ENCODE measurements at regions not wholly inside any gene's neighbourhood (a gene's known extent, or its start where the extent isn't known, plus 50 kb on each side); places are given as distances from the start of the nearest gene placed in this dataset.
"Not testable (repeated sequence)": the region's sequence is repeated elsewhere in the genome, so short reads cannot be mapped to it uniquely, and the experiment has no call there.

DNA sequence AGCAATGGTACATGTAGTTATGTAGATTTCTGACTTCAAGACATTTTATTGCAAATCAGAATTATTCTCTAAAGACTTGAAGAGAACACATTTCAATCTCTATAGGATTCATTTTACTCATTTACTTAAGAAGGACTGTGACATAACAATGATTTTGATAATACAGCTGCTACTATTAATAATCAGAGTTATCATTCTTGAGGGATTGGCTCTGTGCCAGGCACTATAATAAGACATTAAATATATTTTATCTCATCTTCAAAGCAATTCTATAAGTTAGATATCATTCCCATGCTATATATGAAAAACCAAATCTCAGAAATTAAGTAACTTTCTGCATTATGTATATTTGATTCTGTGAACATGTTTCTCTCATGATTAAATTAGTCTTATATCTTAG, 103.7 kb upstream of the CALCR start:
- no peak for FAIRE-seq
- no peaks in the 10 kb centered on the region for H3K9me3 ChIP-seq
- TF ChIP-seq RNF2 (IDR thresholded peaks at IDR 0.05; ENCODE audit: borderline replicate concordance, low read depth) (no peak), GATA3 (IDR thresholded peaks at IDR 0.05; ENCODE audit: borderline replicate concordance) (no peak), KDM5A (IDR thresholded peaks at IDR 0.05) (no peak), CBX2 (IDR thresholded peaks at IDR 0.05; ENCODE audit: borderline replicate concordance, low read depth) (no peak), HOXB5 (CRISPR knock-in tag; IDR thresholded peaks at IDR 0.05) (no peak), SMC3 (IDR thresholded peaks at IDR 0.05) (no peak), NPAS2 (CRISPR knock-in tag; IDR thresholded peaks at IDR 0.05; ENCODE audit: borderline replicate concordance) (no peak), HDAC2 (IDR thresholded peaks at IDR 0.05) (no peak), POLR2A (IDR thresholded peaks at IDR 0.05; ENCODE audit: low read length) (no peak), HEYL (CRISPR knock-in tag; IDR thresholded peaks at IDR 0.05) (no peak), EP300 (IDR thresholded peaks at IDR 0.05) (no peak), E2F6 (IDR thresholded peaks at IDR 0.05; ENCODE audit: borderline replicate concordance, low read depth) (no peak), BHLHE40 (IDR thresholded peaks at IDR 0.05; ENCODE audit: low read depth, low read length) (no peak), ZC3H11A (IDR thresholded peaks at IDR 0.05) (no peak), TP53 (CRISPR knock-in tag; IDR thresholded peaks at IDR 0.05) (no peak), EHF (CRISPR knock-in tag; IDR thresholded peaks at IDR 0.05) (no peak), FOXS1 (CRISPR knock-in tag; IDR thresholded peaks at IDR 0.05) (no peak)
- TF ChIP-seq, protein P1, sequence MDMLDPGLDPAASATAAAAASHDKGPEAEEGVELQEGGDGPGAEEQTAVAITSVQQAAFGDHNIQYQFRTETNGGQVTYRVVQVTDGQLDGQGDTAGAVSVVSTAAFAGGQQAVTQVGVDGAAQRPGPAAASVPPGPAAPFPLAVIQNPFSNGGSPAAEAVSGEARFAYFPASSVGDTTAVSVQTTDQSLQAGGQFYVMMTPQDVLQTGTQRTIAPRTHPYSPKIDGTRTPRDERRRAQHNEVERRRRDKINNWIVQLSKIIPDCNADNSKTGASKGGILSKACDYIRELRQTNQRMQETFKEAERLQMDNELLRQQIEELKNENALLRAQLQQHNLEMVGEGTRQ (IDR thresholded peaks at IDR 0.05), result no peak
- H3K4me2 ChIP-seq, result no peak overlapping the region
- CTCF ChIA-PET, result interaction anchor here (1.2 kb wide), 1 partner anchor 14 kb away, joined by 3 read pairs; no protein-coding TSS in a partner anchor
- ATAC-seq, result no peak
- no peak for DNase-seq (ENCODE audit: low read depth in 1 of 2, low spot score in 1 of 2)
- no peak overlapping the region for H3K27ac ChIP-seq
- no peak overlapping the region for H3K4me3 ChIP-seq
- H3K4me1 ChIP-seq, result no peaks in the 10 kb centered on the region
- POLR2A ChIA-PET, result no interaction called here

DNA sequence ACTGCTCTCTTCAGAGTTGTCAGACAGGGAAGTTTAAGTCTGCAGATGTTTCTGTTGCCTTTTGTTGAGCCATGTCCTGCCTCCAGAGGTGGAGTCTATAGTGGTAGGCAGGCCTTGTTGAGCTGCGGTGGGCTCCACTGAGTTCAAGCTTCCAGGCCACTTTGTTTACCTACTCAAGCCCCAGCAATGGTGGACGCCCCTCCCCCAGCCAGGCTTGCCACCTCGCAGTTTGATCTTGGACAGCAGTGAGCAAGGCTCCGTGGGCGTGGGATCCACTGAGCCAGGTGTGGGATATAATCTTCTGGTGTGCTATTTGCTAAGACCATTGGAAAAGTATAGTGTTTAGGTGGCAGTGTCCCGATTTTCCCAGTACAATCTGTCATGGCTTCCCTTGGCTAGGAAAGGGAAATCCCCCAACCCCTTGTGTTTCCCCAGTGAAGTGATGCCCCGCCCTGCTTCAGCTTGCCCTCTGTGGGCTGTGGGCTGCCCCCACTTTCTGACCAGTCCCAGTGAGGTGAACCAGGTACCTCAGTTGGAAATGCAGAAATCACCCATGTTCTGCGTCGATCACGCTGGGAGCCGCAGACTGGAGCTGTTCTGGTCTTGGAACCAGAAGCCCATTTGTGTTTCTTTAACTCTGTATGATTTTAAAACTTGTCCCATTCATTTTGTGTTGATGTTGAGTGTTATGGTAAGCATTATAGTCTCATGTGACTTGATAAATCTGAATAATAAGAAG, 89.2 kb upstream of the CALCR start:
- Histone ChIP-seq H3K4me3 (no peak overlapping the region), H3K4me2 (no peak overlapping the region), H3K27ac (no peak overlapping the region), H3K9me3 (no peaks in the 10 kb centered on the region), H3K4me1 (no peaks in the 10 kb centered on the region)
- no peak for FAIRE-seq
- POLR2A ChIA-PET, result no interaction called here
- WGBS (ENCODE audit: missing lambda C conversion rate), result 49% methylated on average over 11 of the region's 11 CpGs
- DNase-seq (ENCODE audit: low read depth in 1 of 2, low spot score in 1 of 2), result no peak
- no peak for ATAC-seq
- TF ChIP-seq EHF (CRISPR knock-in tag; IDR thresholded peaks at IDR 0.05), result no peak
- CTCF ChIA-PET, result interaction anchor here (0.7 kb wide), 1 partner anchor 14 kb away, joined by 3 read pairs; no protein-coding TSS in a partner anchor

GRCh38 chr7:93658163-93658562, 83.6 kb upstream of the CALCR start:
- POLR2A ChIA-PET; H3K4me1 ChIP-seq; DNase-seq (ENCODE audit: low read depth in 1 of 2, low spot score in 1 of 2); H3K4me2 ChIP-seq; CTCF ChIA-PET; H3K9me3 ChIP-seq; FAIRE-seq; H3K4me3 ChIP-seq; ATAC-seq; H3K27ac ChIP-seq: not testable (repeated sequence)
- 20% methylated on average over 3 of the region's 3 CpGs for WGBS (ENCODE audit: missing lambda C conversion rate)

DNA sequence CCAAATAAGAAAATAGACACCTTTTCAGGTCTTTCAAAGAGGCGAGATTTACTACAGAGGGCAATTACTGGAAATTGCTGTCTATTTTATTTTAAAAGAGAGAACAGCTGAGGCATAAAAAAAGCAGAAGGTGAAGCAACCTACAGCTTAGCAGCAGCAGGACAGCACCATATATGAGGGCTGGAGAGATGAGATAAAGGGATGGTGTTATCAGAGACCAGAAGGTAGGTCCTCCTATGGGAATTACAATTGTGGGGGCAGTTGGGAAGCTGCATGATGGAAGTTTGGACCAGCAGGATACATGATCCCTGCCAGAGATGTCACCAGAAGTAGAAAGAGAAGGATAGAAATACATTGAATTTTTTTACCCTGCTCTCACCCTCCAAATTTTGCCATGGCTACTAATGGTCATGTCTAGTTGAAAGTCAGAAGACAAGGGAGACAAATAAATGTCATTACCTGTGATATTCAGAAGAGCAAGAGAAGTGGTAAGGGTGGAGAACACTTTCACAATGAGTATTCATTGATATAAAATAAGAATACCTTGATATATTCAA, 77.2 kb upstream of the CALCR start:
- Histone ChIP-seq H3K4me1 (no peaks in the 10 kb centered on the region), H3K4me3 (no peak overlapping the region), H3K4me2 (no peak overlapping the region), H3K9me3 (no peaks in the 10 kb centered on the region), H3K27ac (no peak overlapping the region)
- POLR2A ChIA-PET, result no interaction called here
- WGBS (ENCODE audit: missing lambda C conversion rate), result 3% methylated on average over 1 of the region's 1 CpG
- no peak for FAIRE-seq
- no peak for ATAC-seq
- CTCF ChIA-PET, result no interaction called here
- DNase-seq (ENCODE audit: low read depth in 1 of 2, low spot score in 1 of 2), result no peak
- TF ChIP-seq ZNF302 (CRISPR knock-in tag; IDR thresholded peaks at IDR 0.05) (no peak), CTCF (IDR thresholded peaks at IDR 0.05) (no peak), KDM5A (IDR thresholded peaks at IDR 0.05) (no peak), RFX5 (IDR thresholded peaks at IDR 0.05) (no peak), EP300 (IDR thresholded peaks at IDR 0.05) (no peak), FOSL2 (IDR thresholded peaks at IDR 0.05) (no peak), FOSL2 (CRISPR knock-in tag; IDR thresholded peaks at IDR 0.05) (no peak), FOXS1 (CRISPR knock-in tag; IDR thresholded peaks at IDR 0.05) (no peak), ZC3H11A (IDR thresholded peaks at IDR 0.05) (no peak), CHD4 (IDR thresholded peaks at IDR 0.05; ENCODE audit: borderline replicate concordance) (no peak), E2F6 (IDR thresholded peaks at IDR 0.05; ENCODE audit: borderline replicate concordance, low read depth) (no peak), ESRRA (IDR thresholded peaks at IDR 0.05; ENCODE audit: borderline replicate concordance, low read length) (no peak), HEYL (CRISPR knock-in tag; IDR thresholded peaks at IDR 0.05) (no peak), MAZ (IDR thresholded peaks at IDR 0.05; ENCODE audit: borderline replicate concordance, low read depth, low read length) (no peak)
- TF ChIP-seq, protein P2, sequence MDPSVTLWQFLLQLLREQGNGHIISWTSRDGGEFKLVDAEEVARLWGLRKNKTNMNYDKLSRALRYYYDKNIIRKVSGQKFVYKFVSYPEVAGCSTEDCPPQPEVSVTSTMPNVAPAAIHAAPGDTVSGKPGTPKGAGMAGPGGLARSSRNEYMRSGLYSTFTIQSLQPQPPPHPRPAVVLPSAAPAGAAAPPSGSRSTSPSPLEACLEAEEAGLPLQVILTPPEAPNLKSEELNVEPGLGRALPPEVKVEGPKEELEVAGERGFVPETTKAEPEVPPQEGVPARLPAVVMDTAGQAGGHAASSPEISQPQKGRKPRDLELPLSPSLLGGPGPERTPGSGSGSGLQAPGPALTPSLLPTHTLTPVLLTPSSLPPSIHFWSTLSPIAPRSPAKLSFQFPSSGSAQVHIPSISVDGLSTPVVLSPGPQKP (IDR thresholded peaks at IDR 0.05; ENCODE audit: low read depth, low read length), result no peak

All from A549 (cell line).